ENCODE measurements at regions not wholly inside any gene's neighbourhood (a gene's known extent, or its start where the extent isn't known, plus 50 kb on each side); places are given as distances from the start of the nearest gene placed in this dataset.
A peak's percentile ranks its signal among the peaks of the same experiment; 100 is the strongest.

DNA sequence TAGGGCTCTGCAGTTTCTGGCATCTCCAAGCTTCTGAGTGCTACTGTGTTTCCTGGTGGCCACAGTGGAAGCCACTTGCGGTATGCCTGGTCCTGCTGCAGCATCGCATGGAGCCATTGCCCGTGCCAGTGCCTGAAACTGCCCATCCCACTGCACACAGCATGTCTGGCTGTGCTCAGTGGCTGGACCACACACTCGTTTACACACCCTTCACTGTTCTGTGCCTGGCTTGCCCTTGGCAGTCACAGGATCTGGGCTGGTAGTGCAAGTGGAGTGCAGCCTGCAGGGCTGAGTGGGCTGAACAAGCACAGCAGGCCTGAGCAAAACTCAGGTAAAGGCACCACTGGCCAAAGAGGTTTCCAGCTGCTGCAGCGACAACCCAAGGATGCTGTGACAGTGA is 600.0 kb downstream of the SI start:
- TF ChIP-seq, protein P1, sequence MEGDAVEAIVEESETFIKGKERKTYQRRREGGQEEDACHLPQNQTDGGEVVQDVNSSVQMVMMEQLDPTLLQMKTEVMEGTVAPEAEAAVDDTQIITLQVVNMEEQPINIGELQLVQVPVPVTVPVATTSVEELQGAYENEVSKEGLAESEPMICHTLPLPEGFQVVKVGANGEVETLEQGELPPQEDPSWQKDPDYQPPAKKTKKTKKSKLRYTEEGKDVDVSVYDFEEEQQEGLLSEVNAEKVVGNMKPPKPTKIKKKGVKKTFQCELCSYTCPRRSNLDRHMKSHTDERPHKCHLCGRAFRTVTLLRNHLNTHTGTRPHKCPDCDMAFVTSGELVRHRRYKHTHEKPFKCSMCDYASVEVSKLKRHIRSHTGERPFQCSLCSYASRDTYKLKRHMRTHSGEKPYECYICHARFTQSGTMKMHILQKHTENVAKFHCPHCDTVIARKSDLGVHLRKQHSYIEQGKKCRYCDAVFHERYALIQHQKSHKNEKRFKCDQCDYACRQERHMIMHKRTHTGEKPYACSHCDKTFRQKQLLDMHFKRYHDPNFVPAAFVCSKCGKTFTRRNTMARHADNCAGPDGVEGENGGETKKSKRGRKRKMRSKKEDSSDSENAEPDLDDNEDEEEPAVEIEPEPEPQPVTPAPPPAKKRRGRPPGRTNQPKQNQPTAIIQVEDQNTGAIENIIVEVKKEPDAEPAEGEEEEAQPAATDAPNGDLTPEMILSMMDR (IDR thresholded peaks at IDR 0.05): no peak
- Histone ChIP-seq H3K4me3 (no peak overlapping the region), H3K27me3 (ENCODE audit: low read depth) (no peaks in the 10 kb centered on the region), H3K36me3 (no peaks in the 10 kb centered on the region), H3K27ac (no peak overlapping the region), H3K4me1 (no peaks in the 10 kb centered on the region), H3K9me3 (no peaks in the 10 kb centered on the region)
- DNase-seq: no peak
- no peak for ATAC-seq
- intact Hi-C loops (cut with DNase I): no loop called here

GRCh38 chr3:164477403-164477802 is 600.9 kb downstream of the SI start:
- no peaks in the 10 kb centered on the region for H3K4me1 ChIP-seq
- H3K9me3 ChIP-seq: no peaks in the 10 kb centered on the region
- ATAC-seq: peak in 1 of 2 donors; percentile 19
- no peaks in the 10 kb centered on the region for H3K27me3 ChIP-seq (ENCODE audit: low read depth)
- no peaks in the 10 kb centered on the region for H3K36me3 ChIP-seq
- no peak overlapping the region for H3K27ac ChIP-seq
- H3K4me3 ChIP-seq: no peak overlapping the region
- no peak for DNase-seq
- intact Hi-C loops (cut with DNase I): no loop called here
- TF ChIP-seq, protein P1 (IDR thresholded peaks at IDR 0.05): no peak

GRCh38 chr3:164476631-164477030 is 601.7 kb downstream of the SI start:
- TF ChIP-seq, protein P1 (IDR thresholded peaks at IDR 0.05): no peak

GRCh38 chr3:164470471-164470870 is 607.8 kb downstream of the SI start:
- Histone ChIP-seq H3K27me3 (ENCODE audit: low read depth) (no peaks in the 10 kb centered on the region), H3K4me1 (no peaks in the 10 kb centered on the region), H3K27ac (no peak overlapping the region), H3K36me3 (no peaks in the 10 kb centered on the region), H3K4me3 (no peak overlapping the region), H3K9me3 (no peaks in the 10 kb centered on the region)
- TF ChIP-seq, protein P1 (IDR thresholded peaks at IDR 0.05): no peak
- no peak for ATAC-seq
- intact Hi-C loops (cut with DNase I): no loop called here
- DNase-seq: no peak

More at GRCh38 chr3:164476631-164477030, 601.7 kb downstream of the SI start:
- ATAC-seq (no peak), DNase-seq (no peak)
- H3K9me3 ChIP-seq: no peaks in the 10 kb centered on the region
- no peaks in the 10 kb centered on the region for H3K27me3 ChIP-seq (ENCODE audit: low read depth)
- intact Hi-C loops (cut with DNase I): no loop called here
- no peak overlapping the region for H3K4me3 ChIP-seq
- no peak overlapping the region for H3K27ac ChIP-seq
- H3K4me1 ChIP-seq: no peaks in the 10 kb centered on the region
- H3K36me3 ChIP-seq: no peaks in the 10 kb centered on the region

- Histone ChIP-seq H3K27me3 (ENCODE audit: low read depth) (no peaks in the 10 kb centered on the region), H3K4me1 (no peaks in the 10 kb centered on the region), H3K9me3 (no peaks in the 10 kb centered on the region), H3K27ac (no peak overlapping the region), H3K36me3 (no peaks in the 10 kb centered on the region), H3K4me3 (no peak overlapping the region)
- intact Hi-C loops (cut with DNase I): no loop called here
- TF ChIP-seq, protein P1 (IDR thresholded peaks at IDR 0.05): no peak
- DNase-seq (no peak), ATAC-seq (no peak)
Measured at GRCh38 chr3:164468055-164468454, 610.2 kb downstream of the SI start.

GRCh38 chr3:164467007-164467406 is 611.3 kb downstream of the SI start:
- no peak for ATAC-seq
- H3K4me3 ChIP-seq: no peak overlapping the region
- TF ChIP-seq, protein P1 (IDR thresholded peaks at IDR 0.05): no peak
- no peak for DNase-seq
- no peaks in the 10 kb centered on the region for H3K36me3 ChIP-seq
- intact Hi-C loops (cut with DNase I): no loop called here
- no peaks in the 10 kb centered on the region for H3K9me3 ChIP-seq
- no peak overlapping the region for H3K27ac ChIP-seq
- H3K4me1 ChIP-seq: no peaks in the 10 kb centered on the region
- H3K27me3 ChIP-seq (ENCODE audit: low read depth): no peaks in the 10 kb centered on the region

Measured in lower lobe of right lung (tissue), 2 donors.